ENCODE measurements at regions not wholly inside any gene's neighbourhood (a gene's known extent, or its start where the extent isn't known, plus 50 kb on each side); places are given as distances from the start of the nearest gene placed in this dataset.
"Not testable (repeated sequence)": the region's sequence is repeated elsewhere in the genome, so short reads cannot be mapped to it uniquely, and the experiment has no call there.

DNA sequence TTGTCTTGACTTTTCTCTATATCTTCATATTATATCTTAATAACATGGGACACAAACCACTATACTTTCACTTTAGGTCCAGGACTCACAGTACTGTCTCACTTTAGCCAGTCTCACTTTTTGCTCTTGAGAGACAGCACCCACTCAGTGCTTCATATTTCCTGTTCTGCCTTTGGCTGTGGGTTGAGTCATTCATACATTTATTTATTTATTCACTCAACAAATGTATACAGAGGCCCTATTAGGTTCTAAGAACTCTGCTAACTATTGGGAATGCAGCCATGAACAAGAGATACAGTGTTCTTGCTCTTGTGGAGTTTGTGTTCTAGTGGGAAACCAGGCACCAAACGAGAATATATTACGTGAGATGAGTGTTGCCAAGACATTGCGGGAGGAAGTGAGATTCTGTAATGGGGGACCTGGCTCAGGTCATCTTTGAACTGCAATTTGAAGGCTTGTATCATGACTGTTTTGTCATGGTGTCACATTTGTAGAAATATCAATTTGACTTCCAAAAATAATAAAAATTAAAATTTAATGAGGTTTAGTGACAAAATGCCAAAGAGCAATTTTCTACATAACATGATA, 190.1 kb downstream of the SDHAF3 start:
- TF ChIP-seq POLR2AphosphoS5 (IDR thresholded peaks at IDR 0.05; ENCODE audit: low read depth, low read length) (no peak), POLR2A (IDR thresholded peaks at IDR 0.05; ENCODE audit: low read depth, low read length) (no peak), TAF1 (IDR thresholded peaks at IDR 0.05; ENCODE audit: borderline replicate concordance, low read depth, low read length) (no peak)
- DNase-seq (ENCODE audit: insufficient read length) (no peak), FAIRE-seq (no peak)

DNA sequence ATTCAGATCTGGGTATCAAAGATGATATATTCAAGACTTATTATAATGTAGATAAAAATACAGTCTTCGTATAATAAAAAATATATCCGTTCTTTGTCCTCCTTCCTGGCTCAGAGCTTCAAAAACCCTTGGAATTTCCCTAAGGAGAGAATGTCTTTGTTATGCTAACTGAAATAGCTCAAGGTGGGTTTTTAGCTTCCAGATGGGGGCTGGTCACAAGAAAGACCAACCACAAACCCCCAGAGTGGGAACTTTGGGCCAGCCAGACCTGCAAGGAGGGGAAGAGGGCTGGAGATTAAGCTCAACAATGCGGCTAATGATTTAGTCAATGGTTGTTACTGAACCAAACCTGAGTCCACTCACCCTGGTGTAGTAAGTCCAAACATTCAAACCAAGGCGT, 196.4 kb downstream of the SDHAF3 start:
- no peak for TF ChIP-seq POLR2AphosphoS5 (IDR thresholded peaks at IDR 0.05; ENCODE audit: low read depth, low read length)
- no peak for TF ChIP-seq TAF1 (IDR thresholded peaks at IDR 0.05; ENCODE audit: borderline replicate concordance, low read depth, low read length)
- no peak for TF ChIP-seq POLR2A (IDR thresholded peaks at IDR 0.05; ENCODE audit: low read depth, low read length)
- FAIRE-seq (no peak), DNase-seq (ENCODE audit: insufficient read length) (no peak)

DNA sequence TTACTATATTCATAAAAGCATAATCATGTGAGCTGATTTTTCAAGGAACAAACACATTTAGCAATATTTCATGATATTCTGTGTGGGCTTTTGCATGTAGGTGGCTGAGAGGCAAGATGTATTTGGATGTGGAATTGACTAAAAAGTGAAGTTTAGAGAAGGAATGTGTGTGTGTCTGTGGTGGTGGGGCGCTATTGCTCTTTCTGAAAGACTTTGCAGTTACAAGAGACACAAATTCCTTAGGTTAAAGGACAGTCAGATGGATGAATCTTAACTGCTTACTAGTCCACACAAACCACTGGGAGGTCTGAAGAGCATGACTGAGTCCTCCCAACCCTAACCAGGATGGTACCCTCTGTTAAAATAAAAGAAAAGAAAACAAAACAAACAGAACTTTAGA, 200.1 kb downstream of the SDHAF3 start:
- TF ChIP-seq POLR2A (IDR thresholded peaks at IDR 0.05; ENCODE audit: low read depth, low read length): no peak
- TF ChIP-seq TAF1 (IDR thresholded peaks at IDR 0.05; ENCODE audit: borderline replicate concordance, low read depth, low read length): no peak
- TF ChIP-seq POLR2AphosphoS5 (IDR thresholded peaks at IDR 0.05; ENCODE audit: low read depth, low read length): no peak
- no peak for FAIRE-seq
- DNase-seq (ENCODE audit: insufficient read length): no peak

DNA sequence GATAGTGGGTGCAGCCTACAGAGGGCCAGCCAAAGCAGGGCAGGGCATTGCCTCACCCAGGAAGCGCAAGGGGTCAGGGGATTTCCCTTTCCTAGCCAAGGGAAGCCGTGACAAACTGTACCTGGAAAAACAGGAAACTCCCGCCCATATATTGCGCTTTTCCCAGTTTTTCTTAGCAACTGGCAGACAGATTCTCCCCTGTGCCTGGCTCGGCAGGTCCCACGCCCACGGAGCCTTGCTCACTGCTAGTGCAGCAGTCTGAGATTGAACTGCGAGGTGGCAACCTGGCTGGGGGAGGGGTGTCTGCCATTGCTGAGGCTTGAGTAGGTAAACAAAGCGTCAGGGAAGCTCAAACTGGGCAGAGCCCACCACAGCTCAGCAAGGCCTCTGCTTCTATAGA, 212.4 kb downstream of the SDHAF3 start:
- FAIRE-seq; DNase-seq (ENCODE audit: insufficient read length): not testable (repeated sequence)

DNA sequence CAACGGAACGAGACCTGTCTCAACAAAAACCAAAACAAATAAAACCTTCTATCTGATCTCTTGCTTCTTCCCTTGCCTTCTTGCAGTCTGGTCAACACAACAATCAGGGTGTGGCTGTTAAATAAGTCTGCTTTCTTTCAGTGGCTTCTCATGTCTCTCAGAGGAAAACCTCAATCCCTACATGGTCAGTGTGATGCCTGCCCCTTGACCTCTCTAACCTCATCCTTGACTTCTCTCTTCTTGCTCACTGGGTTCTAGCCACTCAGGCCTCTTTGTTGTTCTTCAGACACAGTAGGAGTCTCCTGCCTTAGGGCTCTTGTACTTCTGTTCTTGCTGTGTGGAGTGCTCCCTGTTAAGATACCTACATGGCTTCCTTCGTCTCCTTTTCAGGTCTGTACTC, 220.4 kb downstream of the SDHAF3 start:
- TF ChIP-seq POLR2AphosphoS5 (IDR thresholded peaks at IDR 0.05; ENCODE audit: low read depth, low read length): no peak
- TF ChIP-seq TAF1 (IDR thresholded peaks at IDR 0.05; ENCODE audit: borderline replicate concordance, low read depth, low read length): no peak
- TF ChIP-seq POLR2A (IDR thresholded peaks at IDR 0.05; ENCODE audit: low read depth, low read length): no peak
- DNase-seq (ENCODE audit: insufficient read length) (no peak), FAIRE-seq (no peak)

DNA sequence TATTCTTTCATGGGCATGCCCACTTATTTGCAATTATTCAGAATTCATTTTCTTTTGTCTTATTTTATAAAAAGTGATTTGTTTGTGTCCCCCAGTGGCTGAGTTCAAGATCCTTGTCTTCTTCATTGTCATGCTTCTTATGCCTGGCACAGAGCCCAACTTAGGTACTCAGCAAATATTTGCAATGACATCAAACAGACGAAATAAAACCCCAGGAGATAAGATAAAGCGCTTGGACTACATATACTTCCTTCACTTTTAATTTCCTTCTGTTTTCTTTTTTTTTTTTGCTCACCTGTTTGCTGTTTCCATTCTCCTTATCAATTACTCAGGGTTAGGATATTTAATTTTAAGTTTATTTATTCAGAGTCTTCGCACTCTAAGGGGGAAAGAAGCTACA, 225.0 kb downstream of the SDHAF3 start:
- no peak for DNase-seq (ENCODE audit: insufficient read length)
- FAIRE-seq: no peak
- no peak for TF ChIP-seq TAF1 (IDR thresholded peaks at IDR 0.05; ENCODE audit: borderline replicate concordance, low read depth, low read length)
- TF ChIP-seq POLR2A (IDR thresholded peaks at IDR 0.05; ENCODE audit: low read depth, low read length): no peak
- TF ChIP-seq POLR2AphosphoS5 (IDR thresholded peaks at IDR 0.05; ENCODE audit: low read depth, low read length): no peak

DNA sequence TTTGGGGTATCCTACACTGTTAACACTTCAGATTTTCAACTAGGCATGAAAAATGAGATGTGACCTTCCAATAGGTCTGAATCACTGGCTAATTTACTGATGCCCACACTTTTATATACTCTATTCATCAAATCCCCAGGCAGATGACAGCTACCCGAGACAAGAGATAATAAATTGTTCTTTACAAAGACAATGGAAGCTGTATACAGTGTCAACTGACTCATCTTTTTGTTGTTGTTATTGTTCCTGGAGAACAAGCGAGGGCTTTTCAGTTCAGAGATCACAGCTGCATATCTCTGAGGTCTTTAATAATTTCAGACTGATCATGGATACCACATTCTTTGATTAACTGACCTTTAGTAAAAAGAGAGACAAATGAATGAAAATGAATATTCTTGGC, 228.9 kb downstream of the SDHAF3 start:
- FAIRE-seq (no peak), DNase-seq (ENCODE audit: insufficient read length) (no peak)

DNA sequence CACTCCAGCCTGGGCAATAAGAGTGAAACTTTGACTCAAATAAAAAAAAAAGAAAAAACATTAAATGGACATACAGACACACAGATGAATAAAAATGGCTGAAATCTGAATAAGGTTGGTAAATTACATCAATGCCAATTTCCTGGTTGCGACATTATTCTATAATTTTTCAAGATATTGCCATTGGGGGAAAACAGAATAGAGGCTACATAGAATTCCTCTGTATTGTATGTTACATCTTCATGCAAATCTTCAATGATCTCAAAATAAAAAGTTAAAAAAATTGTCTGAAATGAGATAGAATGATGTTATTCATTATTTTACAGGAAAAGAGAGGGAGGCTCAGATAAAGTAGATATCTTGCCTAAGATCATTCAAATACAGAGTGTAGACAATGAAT, 234.0 kb downstream of the SDHAF3 start:
- no peak for FAIRE-seq
- no peak for DNase-seq (ENCODE audit: insufficient read length)
- TF ChIP-seq POLR2A (IDR thresholded peaks at IDR 0.05; ENCODE audit: low read depth, low read length) (no peak), TAF1 (IDR thresholded peaks at IDR 0.05; ENCODE audit: borderline replicate concordance, low read depth, low read length) (no peak), POLR2AphosphoS5 (IDR thresholded peaks at IDR 0.05; ENCODE audit: low read depth, low read length) (no peak)

More for the DNA sequence above, 228.9 kb downstream of the SDHAF3 start:
- no peak for TF ChIP-seq POLR2AphosphoS5 (IDR thresholded peaks at IDR 0.05; ENCODE audit: low read depth, low read length)
- TF ChIP-seq TAF1 (IDR thresholded peaks at IDR 0.05; ENCODE audit: borderline replicate concordance, low read depth, low read length): no peak
- no peak for TF ChIP-seq POLR2A (IDR thresholded peaks at IDR 0.05; ENCODE audit: low read depth, low read length)

DNA sequence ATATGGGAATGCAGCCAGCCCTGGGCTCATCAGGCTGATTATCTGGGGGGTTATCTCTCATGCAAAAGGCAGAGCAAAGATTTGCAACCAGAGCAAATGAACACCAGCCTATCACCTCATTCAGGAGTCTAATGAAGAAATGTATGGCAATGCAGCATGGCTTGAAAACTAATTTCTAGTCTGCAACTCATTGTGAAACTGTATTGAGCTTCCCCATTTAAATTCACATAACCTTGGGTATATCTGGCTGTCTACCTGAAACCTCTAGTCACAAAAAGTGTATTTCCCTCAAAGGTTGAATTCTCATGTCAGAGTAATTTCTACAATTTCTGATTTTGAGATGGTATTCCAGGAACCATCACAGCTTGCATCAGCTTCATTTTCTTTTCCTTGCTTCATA, 240.0 kb downstream of the SDHAF3 start:
- no peak for DNase-seq (ENCODE audit: insufficient read length)
- no peak for FAIRE-seq
- TF ChIP-seq POLR2A (IDR thresholded peaks at IDR 0.05; ENCODE audit: low read depth, low read length) (no peak), TAF1 (IDR thresholded peaks at IDR 0.05; ENCODE audit: borderline replicate concordance, low read depth, low read length) (no peak), POLR2AphosphoS5 (IDR thresholded peaks at IDR 0.05; ENCODE audit: low read depth, low read length) (no peak)

DNA sequence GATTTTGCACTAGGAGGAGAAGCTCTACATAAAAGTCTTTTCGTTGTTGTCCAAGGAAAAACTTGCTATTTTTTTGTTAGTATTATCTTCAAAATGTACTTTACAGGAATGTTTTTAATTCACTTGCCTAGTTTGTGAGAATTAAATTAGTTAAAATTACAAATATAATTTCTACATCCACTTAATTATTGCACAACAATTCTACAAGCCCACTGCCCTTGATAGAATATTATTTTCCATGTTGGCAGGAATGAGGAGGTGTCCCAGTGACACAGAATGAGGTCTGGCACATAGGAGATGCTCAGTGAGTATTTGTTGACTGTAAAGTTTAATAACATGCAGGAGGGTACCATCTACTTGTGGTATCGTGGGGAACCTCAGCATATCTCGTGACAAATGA, 255.4 kb downstream of the SDHAF3 start:
- TF ChIP-seq POLR2A (IDR thresholded peaks at IDR 0.05; ENCODE audit: low read depth, low read length) (no peak), POLR2AphosphoS5 (IDR thresholded peaks at IDR 0.05; ENCODE audit: low read depth, low read length) (no peak), TAF1 (IDR thresholded peaks at IDR 0.05; ENCODE audit: borderline replicate concordance, low read depth, low read length) (no peak)
- DNase-seq (ENCODE audit: insufficient read length) (no peak), FAIRE-seq (no peak)

DNA sequence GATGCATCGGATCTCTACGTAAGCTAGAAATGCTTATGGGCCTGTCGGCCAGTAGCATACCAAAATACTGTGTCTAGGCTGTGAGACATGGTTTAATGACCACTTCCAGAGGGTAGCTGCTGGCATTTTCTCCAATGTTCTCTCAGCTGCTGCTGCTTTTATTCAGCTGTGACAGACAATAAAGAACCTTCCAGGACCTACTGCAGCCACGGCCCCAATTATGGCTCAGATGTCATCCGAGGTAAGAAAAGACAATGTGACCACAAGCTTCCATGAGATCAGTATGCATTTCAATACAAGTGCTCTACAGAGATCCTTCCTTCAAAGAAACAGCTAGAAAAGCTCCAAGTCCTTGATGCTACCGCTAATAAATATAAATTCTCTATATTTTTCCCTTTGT, 256.2 kb downstream of the SDHAF3 start:
- FAIRE-seq (no peak), DNase-seq (ENCODE audit: insufficient read length) (no peak)
- no peak for TF ChIP-seq TAF1 (IDR thresholded peaks at IDR 0.05; ENCODE audit: borderline replicate concordance, low read depth, low read length)
- no peak for TF ChIP-seq POLR2A (IDR thresholded peaks at IDR 0.05; ENCODE audit: low read depth, low read length)
- no peak for TF ChIP-seq POLR2AphosphoS5 (IDR thresholded peaks at IDR 0.05; ENCODE audit: low read depth, low read length)

DNA sequence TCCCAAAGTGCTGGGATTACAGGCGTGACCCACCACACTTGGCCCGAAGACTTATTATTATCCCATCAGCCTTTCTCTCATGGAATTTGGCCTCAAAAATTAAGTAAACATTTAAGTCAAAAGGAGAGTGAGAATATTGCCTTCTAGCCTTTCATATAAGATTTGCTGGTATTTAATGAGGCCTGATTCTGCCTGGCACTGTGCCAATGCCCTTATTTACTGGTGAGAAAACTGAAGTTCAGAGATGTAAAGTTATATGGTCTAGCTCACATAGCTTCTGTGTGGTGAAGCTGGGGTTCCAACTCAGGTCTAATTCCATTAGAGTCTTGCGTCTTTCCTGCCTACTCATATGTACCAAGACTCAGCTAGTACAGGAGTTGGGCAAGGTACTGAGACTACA, 260.2 kb downstream of the SDHAF3 start:
- TF ChIP-seq POLR2AphosphoS5 (IDR thresholded peaks at IDR 0.05; ENCODE audit: low read depth, low read length) (no peak), TAF1 (IDR thresholded peaks at IDR 0.05; ENCODE audit: borderline replicate concordance, low read depth, low read length) (no peak)
- DNase-seq (ENCODE audit: insufficient read length) (no peak), FAIRE-seq (no peak)

All from GM12892 (cell line).